Fibroblast of skin of abdomen (primary cell): ENCODE measurements at regions not wholly inside any gene's neighbourhood (a gene's known extent, or its start where the extent isn't known, plus 50 kb on each side); places are given as distances from the start of the nearest gene placed in this dataset.

ENCODE experiments used
- DNase-seq: peaks from one replicate; pipeline ENCODE4 v3.0.0-alpha.2; 2013

DNA sequence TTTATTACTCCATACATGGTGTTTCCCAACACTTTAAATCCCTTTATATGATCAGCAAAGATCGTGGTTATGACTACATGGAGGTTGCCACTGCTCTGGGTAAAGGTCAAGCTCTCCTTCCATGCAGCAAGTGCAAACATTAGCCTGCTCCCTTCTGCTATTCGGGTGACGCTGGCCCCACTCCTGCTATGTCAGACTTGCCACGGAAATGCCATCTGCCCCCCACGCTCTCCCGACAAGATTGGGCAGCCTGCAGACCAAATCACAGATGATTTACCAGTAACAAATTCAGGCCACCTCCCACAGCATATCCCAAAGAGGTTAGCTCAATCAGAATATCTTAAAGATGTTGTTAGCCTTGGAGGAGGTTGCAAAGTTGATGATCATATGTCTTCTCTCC is 77.8 kb upstream of the MGMT start:
- DNase-seq = no peak

DNA sequence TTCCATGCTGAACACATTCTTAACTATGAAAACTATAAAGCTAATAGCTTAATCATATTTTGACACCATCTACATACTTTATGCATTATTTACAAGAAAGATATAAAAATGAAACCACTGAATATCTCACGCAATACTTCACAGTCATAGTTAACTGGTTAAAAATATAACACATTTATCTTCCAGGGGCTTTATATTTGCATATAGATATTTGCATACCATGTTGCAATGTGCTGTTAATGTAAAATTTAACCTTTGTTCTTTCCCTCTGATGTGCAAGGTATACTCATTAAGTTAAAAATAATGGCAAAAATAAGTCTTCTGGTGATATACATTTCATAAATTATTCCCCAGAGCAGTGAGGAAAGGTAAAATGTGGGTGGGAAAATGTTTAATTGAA is 76.9 kb upstream of the MGMT start:
- no peak for DNase-seq

DNA sequence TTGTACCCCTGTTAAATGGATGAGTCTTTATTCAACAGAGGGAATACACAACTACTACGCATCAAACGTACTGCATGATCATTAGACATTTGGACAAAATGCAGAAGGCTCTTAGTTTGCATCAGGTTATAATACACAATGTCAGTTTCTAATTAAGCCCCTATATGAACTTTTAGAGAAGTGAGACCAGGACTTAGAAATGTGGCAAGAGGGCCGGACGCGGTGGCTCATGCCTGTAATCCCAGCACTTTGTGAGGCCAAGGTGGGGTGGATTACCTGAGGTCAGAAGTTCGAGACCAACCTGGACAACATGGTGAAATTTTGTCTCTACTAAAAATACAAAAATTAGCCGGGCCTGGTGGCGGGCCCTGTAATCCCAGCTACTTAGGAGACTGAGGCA is 76.3 kb upstream of the MGMT start:
- no peak for DNase-seq

DNA sequence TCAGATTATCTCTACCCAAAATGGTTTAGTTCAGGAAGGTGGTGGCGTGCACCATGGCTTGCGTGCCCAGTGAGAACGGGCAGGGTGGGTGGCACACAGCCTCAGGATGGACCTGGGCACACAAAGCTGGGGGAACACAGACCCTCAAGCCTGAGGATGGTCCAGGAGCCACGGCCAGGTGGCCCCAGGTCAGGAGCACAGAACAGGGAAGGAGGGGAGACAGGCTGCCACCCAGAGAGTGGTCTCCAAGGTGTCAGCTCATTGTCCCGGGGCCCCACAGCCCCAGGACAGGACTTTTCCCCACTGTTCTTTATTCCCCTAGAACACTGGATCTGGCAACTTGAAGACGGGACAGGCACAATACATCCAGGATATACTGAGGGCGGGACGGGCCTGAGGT is 75.6 kb upstream of the MGMT start:
- DNase-seq = no peak

DNA sequence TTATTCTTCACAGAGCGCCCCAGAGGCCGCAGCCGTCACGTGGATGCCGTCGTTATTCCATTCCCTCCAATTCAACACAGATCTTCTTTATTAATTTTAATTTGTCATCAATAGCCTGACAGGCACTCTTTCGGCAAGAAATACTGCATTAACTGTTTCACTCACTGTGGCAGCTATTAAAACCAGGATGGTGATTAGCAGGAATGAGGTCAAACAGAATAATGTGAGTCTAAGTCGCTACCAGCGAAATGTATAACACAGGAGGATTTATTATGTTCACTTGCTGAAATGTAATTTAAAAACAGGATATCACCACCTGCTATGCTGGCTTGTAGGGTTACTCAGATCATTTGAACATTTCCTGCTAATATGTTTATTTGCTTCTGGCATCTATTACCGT is 74.2 kb upstream of the MGMT start:
- no peak for DNase-seq

DNA sequence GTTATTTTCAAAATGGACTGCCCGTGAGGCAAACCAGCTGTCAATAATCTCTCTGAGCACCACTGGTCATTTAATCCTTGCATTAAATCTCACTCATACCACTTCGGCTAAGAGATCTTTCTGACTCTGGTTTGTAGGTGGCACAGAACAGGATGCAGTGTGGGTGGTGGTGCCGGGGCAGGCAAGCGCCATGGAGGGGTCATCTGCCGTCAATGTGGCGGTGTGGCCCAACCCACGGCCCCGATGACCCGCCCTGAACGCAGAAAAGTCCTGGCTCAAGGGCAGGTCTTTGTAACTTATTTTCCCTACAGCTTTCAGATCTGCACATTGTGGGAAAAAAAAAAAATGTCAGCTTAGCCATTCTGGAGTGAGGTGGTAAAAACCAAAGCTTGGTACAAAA is 73.2 kb upstream of the MGMT start:
- DNase-seq = no peak

DNA sequence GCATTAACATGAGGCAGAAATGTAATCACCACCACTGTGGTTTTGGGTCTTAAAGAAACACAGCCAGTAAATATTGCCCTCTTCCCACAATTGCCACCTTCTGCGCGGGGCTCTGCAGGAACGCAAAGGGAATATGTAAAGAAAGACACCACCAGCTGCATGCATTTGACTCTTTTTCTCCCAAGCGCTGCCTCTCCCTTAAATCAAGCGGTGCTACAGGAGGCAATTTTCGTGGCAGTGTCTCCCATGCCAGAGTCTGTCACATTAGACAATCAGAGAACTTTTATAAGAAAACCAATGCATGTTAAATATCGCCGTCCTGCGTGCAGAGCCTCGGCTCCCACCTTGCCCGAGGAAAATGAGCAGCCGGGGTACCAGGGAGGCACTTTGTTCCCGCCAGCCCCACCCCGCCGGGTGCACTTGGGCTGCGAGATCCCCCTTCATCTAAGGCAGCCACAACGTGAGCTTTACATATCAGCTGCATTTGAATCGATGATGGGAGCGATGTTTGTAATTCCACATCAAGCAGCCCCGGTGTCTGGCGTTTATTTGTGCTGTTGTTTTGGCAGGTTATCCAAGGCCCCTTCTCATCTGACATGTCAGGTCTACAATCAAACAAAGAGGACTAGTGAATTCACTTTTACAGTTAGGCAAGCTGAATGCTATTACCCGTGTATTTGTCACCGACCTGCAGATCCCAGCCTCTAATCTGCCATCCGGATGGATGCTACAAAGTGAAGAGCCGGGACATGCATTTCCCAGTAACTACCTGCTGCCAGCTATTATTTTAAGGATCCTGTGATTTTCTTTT is 72.3 kb upstream of the MGMT start:
- DNase-seq = no peak

DNA sequence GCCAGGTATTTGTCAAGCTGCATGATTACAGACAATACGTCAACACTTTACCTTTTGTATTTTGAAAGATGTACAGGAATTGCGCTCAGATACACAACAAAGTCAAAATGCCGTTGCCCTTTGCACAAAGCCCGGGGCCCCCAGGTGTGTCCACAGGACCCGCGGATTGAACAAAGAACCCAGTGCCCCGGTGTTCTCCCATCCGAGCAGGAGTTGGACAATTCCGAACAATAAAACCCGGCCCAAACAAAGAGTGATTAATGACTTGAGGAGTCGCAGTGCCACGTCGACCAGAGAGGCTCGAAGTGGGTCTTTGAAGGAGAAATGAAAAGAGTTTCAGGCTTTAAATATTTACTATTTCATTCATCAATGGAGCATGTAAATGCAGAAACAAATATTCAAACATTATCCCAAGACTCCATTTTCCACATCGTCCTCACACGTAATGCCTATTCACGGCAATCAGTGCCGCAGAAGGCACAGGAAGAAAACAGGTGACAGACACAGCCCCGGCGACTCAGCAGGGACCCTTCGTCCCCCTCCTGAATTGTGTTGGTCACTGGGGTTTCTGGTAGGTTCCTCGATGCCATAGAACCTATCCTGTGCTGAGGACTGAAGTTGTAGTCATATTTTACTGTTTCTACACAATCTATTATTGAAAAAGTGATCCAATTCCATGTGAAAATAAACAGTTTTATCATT is 70.9 kb upstream of the MGMT start:
- DNase-seq = no peak

DNA sequence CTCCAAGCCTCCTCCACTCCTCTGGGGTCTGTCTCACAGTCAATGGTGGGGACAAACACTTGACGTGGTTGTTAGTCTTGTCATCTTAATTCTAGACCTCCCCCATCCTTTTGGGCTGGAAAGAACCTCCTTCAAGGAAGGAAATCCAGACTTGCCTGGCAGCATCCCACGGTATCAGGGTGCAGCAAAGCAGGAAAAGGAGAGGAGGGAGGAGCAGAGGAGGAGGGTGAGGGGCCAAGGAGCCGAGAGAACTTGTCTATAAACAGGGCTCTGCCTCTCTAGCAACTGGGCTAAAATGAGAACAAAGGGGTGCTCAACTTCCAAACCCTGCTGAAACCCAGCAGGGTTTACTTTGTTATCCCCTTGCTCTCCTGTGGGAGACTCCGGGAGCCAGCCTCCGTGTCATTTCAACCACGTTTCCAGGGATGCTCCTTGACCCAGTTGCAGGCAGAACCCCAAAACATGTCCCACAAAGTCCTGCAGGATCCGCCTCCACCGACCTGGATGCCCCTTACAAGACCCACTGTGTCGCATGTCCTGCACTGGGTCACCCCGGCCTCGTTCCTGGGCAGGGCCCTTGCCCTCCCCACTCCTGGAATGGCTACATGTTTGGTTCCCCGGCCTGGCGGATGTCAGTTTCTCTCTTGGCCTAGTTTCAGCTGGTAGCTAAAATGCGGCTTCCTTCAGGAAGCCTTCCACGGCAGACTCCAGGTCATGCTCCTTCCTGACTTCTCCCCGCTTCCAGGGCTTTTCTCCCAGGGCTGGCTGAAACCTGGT is 69.7 kb upstream of the MGMT start:
- DNase-seq = no peak

DNA sequence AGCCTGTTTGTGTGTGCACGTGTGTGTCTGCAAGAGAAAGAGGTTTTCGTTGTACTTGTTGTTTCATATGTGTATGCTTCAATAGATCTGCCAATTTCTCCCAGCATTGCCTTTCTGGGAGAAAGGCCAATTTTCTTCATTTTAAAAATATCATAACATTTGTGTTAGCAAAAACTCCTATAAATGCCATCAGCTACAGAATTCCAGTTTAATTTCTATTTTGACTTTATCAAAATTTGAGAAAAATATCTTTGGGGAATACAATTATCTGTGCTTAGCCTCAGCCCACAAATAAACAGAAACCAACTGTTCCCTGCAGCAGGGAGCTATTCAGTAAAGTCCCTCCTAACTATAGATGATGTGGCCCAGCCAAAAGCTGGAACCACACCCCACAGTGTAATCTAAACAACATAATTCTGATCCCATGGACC is 68.3 kb upstream of the MGMT start:
- DNase-seq = no peak

DNA sequence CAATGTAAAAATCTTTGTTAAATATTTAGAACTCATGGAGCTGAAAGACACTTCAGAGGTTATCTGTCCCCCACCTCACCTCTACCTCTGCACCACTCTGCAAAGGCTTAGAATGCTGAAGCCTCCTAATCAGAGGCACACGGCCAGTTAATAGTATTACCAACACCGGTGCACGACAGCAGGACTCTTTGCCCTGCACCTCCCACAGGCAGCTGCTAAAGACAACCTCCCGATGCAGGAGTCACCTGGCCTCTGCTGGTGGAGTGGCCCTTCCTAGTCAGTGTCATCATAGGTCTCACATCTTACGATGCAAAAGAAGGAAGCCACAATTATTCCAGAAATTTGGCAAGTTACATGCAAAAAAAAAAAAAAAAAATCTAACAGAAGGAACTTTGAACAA is 66.6 kb upstream of the MGMT start:
- DNase-seq = no peak

DNA sequence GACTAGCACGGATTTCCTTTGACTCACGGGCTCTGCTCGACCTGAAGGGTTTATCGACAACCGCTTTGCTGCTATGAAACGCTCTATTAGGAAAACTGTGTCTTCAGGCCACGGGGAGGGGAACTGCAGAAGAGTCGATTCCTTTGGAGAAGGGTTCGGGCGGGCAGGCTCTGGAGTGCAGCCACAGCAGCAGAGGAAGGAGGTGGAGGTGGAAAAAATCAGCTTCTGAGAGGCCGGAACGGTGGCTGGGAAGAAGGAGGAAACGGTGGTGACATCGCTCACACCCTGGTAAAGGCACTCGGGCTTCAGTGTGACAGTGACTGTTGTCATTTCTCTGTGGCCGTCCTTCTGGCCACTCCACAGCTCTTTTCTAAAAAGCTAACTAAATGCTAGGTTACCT is 64.6 kb upstream of the MGMT start:
- DNase-seq = no peak

DNA sequence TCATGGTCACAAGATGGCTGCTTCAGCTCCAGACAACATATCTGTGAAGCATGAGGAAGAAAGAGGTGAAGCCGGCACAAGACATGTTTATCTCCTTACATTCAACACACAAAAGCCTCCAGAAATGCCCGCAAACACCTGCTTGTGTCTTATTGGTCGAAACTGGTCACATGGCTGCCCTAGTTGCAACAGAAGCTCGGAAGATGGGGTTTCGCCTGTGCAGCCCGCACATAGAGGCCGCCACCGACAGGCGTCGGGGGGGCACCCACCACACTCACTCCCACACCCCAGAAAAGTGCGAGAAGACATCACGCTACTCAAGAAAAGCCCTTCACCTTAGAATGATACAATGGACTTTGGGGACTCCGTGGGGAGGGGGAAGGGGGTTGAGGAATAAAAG is 63.0 kb upstream of the MGMT start:
- no peak for DNase-seq

DNA sequence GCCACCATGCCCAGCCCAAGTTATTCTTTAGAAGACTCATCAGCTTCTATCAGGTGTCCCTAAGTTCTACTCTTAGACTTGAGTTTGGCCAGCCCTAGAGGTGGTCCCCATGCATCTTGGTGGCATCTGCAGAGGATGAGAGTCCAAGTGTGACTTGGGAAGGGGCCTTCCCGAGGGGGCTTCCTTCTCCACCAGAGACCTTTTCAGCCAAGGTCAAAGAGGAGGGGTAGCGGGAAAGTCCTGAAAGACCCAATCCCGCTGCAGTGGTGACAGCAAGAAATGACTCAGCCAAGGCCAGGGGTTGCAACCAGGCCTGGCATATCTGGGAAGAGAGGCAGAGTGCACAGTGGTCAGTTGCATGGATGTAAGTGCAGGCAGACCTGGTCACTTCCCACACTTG is 61.7 kb upstream of the MGMT start:
- no peak for DNase-seq

DNA sequence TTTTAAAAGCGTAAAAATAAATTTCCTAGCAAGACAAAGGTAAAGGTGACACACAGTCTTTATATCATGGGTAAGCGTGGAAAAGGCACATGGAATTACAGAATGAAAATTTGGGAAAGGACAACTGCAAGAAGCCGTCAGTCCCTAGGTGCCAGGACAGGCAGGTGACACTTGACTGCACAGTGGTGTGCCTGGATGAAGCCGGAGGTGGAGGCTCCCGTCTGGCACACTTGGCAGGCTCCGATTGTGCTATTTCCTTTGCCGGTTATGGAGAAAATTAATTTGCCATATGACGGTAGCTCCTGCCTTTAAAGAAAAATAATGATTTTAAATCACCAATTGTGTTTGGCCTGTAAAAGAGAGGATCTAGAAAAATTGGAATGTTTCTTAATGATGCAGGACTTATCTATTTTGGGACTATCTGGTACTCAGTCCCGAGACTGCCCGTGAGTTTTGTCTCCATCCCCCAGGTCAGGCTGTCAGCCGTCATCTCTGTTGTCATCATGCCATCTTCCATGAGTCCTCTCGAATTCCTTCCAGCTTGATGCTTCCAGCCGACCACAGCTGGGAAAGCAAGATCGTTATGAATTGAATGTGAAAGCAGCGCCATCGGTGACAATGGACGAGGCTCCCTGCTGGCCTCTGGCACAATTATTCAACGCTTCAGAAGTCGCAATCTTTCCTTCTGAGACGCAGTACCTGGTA is 56.2 kb upstream of the MGMT start:
- DNase-seq = no peak

DNA sequence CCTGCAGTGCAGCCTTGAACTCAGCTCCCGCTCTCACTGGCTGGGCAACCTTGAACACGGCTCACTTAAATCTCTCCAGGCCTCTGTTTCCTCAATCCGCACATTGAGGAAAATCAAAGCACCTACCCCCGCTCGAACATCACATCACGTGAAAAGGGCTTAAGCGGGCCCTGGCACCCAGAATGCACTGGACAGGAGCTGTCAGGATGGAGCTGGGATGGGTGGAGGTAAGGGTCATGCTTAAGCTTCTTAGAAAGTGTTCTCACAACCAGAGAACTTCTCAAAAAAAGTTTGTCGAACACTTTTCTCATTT is 55.7 kb upstream of the MGMT start:
- DNase-seq = no peak

DNA sequence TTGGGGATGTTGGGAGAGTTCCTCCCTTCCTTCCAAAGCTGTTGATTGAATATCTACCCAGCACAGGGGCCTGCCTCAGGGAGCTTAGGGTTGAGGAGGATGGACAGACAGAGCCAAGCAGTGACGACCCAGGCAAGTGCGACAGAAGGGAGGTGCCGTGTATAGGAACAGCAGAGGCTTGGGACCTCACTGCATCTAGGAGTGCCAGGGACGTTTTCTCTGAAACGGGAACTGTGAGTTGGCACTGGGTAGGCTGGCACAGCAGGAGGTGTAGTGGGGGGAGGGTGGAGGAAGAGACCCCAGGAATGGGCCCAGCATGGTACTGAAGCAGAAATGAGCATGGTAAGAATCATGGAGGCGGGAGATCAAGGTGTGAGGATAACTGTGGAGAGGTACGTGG is 55.3 kb upstream of the MGMT start:
- DNase-seq = no peak

DNA sequence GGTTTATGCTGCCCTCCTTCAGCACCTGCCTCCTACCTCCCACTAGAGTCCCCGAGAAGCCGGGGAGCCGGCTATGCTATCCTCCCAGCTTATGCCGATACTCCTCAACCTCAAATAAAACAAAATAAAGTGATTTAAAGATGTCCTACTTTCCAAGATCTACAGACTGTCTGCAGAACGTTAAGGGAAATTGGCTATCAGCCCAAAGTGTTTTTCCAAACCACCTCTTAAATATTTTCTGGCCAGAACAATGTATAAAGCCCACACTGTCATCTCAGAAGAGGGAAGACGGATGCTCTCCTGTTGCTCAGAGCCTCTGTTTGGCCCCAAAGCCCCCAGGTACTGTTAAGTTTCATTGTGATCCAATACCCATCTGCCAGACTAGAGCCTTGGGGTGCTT is 54.0 kb upstream of the MGMT start:
- no peak for DNase-seq

DNA sequence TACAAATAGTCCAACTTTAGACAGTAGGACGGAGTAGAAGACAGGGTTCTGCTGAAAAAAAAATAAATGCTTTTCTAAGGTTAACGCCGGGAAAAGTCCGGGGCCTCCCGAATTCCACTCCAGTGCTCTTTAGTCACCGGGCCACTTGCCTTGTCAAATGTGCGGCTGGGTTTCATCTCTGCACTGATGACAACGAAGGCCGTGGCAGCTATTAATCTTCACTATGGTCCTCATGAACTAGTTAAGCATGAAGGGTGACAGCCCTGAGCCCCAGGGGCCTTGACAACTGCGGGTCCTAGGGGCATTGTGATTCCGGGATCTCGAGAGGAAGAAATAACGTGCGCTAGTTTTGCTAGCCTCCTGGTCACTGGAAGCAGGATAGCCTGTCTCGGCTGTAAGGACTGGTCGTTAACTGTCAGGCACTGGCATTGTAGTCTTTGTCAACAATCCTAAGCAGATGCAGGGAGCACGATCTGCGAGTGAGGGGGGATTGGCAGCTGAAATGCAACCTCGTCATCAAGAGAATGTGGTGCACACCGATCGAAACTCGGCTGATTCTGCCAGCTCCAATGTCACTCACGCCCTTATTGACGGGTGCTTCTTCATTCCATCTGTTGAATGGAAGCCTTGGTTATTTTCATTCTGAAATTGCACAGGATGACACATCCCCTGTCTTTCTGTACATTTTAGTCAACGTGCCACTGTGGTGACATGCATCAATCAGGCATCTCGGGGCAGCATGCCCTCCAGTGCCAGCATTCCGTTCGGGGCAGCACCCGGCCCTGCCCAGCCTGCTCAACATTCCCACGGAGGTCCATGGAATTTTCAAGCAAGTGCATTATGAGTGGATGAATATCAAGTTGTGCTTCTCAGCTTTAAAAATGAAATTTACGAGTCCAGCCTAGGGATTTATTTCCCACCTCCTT is 51.6 kb upstream of the MGMT start:
- no peak for DNase-seq

DNA sequence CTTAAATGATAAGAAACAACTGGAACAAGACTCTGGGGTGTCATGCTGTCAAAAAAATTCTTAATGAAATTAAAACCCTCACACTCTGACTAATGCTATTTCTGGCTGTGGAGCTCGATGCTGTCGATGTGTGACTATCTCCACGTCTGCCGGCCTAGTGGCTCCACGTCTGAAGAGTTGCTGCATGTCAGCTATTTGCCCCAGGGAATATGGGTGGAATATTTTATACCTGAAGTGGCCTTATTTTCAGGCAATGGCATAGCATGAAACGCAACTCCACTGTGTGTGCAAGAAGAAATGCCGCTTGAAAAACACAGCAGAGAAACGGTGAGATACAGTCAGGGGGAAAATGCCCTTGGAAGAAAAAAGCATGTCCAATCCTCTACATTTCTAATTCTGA is 50.9 kb upstream of the MGMT start:
- DNase-seq = no peak

DNA sequence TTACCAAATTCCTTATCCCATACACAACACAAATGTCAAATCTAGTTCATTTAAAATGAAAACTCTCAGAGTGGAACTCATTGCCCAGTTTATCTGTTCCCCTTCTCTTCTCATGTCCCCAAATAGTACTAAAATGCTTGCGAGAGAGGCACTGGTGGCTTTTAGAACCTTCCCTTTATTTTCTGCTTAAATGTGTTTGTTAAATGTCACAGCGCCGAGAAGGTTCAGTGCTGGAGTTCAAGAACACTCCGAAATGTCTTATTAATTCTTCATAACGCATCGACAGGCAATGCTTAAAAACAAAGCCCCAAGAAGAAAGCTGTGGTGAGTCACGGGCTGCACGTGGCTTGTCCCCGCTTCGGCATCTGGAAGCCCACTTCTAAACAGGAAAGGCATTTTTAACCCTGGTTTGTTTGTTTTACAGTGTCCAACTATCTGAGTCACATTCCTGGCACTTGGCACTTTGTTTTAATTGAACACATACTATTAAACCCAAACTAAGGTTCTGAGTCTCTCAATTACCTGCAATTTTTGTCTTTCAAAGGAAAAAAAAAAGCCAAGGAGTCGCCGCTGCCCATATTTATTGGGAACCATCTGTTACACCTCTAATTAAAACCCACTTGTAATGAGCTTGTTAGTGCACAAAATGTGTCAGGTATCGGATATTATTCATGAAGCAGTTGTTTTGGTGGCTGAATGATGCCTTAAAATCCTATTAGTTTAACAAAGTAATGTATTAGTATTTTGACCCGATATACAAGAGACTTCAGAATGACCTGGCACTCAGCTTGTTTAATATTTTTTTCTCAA is 49.9 kb upstream of the MGMT start:
- DNase-seq = peak; percentile 14
